Chondrocyte (in vitro differentiated cells): ENCODE measurements at regions not wholly inside any gene's neighbourhood (a gene's known extent, or its start where the extent isn't known, plus 50 kb on each side); places are given as distances from the start of the nearest gene placed in this dataset.

Experiments
- DNase-seq: peaks from one replicate; pipeline ENCODE4 v3.0.0; 2021; ENCODE audit warnings: mixed read lengths, low spot score
- H3K27ac Mint-ChIP-seq: one replicate; pipeline ENCODE4 v1.8.0; 2021; ENCODE audit warnings: mild to moderate bottlenecking, moderate library complexity, mixed read lengths; ENCODE audit not compliant: unreplicated experiment
- H3K27me3 Mint-ChIP-seq: 2 replicates; pipeline ENCODE4 v1.8.0; 2021; ENCODE audit warnings: low read depth, mixed read lengths
- H3K36me3 Mint-ChIP-seq: 2 replicates; pipeline ENCODE4 v1.8.0; 2021; ENCODE audit warnings: low read depth, mixed read lengths
- H3K4me1 Mint-ChIP-seq: 2 replicates; pipeline ENCODE4 v1.8.0; 2021; ENCODE audit warnings: low read depth, mild to moderate bottlenecking, mixed read lengths
- H3K4me3 Mint-ChIP-seq: one replicate; pipeline ENCODE4 v1.8.0; 2021; ENCODE audit warnings: mild to moderate bottlenecking, moderate library complexity, mixed read lengths; ENCODE audit not compliant: unreplicated experiment
- H3K9me3 Mint-ChIP-seq: 2 replicates; pipeline ENCODE4 v1.8.0; 2021; ENCODE audit warnings: low read depth, mixed read lengths
- TF ChIP-seq, protein P1 (sequence below): fragments of 200-600 bp; sonication (generic); IDR thresholded peaks from 2 replicates; pipeline ENCODE4 v1.5.0; 2021; ENCODE audit warnings: antibody characterized with exemption, mild to moderate bottlenecking, moderate library complexity

DNA sequence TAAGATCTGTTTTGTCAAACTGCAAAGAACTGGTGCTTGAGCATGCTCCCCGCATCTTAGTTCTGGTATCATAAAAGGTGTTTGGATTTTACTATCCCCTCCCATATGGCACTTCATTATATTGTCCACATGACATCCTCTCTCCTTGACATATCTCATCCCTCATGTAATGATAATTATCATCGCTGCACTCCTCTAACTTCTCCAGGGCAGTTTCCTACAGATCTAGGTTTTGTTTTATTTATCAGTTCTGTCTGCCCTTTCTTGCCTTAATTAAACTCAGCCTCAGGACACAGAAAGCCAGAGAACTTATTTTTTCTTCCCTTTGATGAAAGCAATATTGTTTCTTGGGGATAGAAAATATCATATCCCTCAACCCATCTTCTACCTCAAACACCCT, 129.6 kb upstream of the DDX18 start:
- TF ChIP-seq, protein P1, sequence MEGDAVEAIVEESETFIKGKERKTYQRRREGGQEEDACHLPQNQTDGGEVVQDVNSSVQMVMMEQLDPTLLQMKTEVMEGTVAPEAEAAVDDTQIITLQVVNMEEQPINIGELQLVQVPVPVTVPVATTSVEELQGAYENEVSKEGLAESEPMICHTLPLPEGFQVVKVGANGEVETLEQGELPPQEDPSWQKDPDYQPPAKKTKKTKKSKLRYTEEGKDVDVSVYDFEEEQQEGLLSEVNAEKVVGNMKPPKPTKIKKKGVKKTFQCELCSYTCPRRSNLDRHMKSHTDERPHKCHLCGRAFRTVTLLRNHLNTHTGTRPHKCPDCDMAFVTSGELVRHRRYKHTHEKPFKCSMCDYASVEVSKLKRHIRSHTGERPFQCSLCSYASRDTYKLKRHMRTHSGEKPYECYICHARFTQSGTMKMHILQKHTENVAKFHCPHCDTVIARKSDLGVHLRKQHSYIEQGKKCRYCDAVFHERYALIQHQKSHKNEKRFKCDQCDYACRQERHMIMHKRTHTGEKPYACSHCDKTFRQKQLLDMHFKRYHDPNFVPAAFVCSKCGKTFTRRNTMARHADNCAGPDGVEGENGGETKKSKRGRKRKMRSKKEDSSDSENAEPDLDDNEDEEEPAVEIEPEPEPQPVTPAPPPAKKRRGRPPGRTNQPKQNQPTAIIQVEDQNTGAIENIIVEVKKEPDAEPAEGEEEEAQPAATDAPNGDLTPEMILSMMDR, result no peak
- Mint-ChIP-seq H3K4me3 (no peak overlapping the region), H3K4me1 (no peaks in the 10 kb centered on the region), H3K9me3 (no peaks in the 10 kb centered on the region), H3K27ac (no peak overlapping the region), H3K36me3 (no peaks in the 10 kb centered on the region), H3K27me3 (peaks cover 2% of the 10 kb centered on the region)
- DNase-seq, result no peak

DNA sequence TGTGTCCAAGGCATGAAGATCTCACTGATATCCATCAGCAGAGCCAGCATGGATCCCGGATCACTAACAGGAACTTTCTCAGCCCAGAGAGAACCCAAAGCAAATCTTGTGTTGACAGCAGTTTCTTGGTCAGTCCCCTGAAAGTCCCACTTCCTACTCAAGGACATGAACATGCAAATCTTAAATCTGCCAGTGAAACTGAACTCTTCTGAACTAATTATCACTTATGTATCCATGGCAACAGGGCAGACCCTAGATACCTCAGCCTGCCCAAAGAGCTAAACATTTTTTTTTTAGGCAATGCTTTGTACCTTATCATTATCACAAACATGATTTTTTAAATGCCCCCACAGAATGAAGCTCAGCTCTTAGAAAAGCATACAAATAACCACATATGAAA, 127.8 kb upstream of the DDX18 start:
- Mint-ChIP-seq H3K27me3 (peaks cover 3% of the 10 kb centered on the region), H3K4me3 (no peak overlapping the region)
- TF ChIP-seq, protein P1, result no peak

DNA sequence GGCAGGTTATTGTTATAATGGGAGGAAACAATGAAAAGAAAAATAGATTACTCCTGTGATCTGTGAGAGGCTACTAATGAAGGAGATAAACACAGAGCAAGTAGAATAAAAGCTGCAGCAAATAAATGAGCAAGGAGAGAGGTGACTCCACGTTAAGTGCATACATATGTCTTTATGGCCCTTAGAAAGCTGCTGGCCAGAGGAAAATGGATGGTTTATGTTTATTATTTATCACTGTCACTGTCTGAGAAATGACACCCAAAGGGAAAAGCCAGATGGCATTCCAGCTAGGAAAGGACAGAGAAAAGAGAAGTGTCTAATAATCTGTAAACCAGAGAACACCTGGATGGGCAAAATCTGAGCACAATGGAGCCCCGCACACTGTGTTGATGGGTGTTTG, 122.9 kb upstream of the DDX18 start:
- Mint-ChIP-seq H3K4me3 (no peak overlapping the region), H3K9me3 (peaks cover 3% of the 10 kb centered on the region), H3K36me3 (no peaks in the 10 kb centered on the region), H3K4me1 (no peaks in the 10 kb centered on the region), H3K27ac (no peak overlapping the region), H3K27me3 (peaks cover 3% of the 10 kb centered on the region)
- TF ChIP-seq, protein P1, result no peak
- DNase-seq, result no peak

More for the DNA sequence above, 127.8 kb upstream of the DDX18 start:
- DNase-seq, result no peak
- H3K9me3 Mint-ChIP-seq, result no peaks in the 10 kb centered on the region
- H3K36me3 Mint-ChIP-seq, result no peaks in the 10 kb centered on the region
- no peak overlapping the region for H3K27ac Mint-ChIP-seq
- H3K4me1 Mint-ChIP-seq, result no peaks in the 10 kb centered on the region

DNA sequence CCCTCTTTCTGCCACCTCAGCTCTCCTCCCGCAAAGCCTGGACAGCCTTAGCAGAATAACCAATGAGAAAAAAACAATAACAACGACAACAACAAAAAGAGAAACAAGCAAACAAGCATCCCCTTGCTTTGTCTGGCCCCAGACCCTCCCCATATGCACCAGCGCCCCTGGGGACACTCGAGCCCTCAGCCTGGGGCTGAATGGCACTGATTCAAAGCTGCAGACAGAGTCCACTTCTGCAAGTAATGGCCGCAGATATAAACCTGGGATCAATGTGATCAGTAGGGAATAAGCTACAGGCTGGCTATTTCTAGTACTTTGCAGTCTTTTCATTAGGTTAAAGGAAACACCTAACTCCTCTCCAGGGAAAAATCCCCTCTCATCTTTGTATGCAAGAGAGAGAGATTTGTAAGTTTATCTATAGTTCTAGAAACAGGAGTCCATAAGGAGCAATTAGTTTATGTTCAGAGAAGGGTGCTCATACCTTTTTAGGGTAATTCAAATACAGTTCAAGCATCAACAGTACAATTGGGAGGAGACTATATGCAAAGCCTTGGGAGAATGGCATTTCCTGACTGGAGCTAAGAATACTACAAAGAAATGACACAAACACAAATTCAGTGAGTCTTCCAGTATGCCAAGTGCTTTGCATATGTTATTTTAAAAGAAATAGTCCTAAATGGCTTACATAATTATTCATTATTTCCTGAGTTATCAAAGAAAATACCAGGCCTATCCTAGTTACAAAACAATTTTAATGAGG, 122.3 kb upstream of the DDX18 start:
- Mint-ChIP-seq H3K4me3 (no peak overlapping the region), H3K27ac (no peak overlapping the region), H3K36me3 (no peaks in the 10 kb centered on the region), H3K4me1 (no peaks in the 10 kb centered on the region), H3K27me3 (peaks cover 3% of the 10 kb centered on the region), H3K9me3 (peaks cover 3% of the 10 kb centered on the region)
- TF ChIP-seq, protein P1, result no peak
- DNase-seq, result no peak

DNA sequence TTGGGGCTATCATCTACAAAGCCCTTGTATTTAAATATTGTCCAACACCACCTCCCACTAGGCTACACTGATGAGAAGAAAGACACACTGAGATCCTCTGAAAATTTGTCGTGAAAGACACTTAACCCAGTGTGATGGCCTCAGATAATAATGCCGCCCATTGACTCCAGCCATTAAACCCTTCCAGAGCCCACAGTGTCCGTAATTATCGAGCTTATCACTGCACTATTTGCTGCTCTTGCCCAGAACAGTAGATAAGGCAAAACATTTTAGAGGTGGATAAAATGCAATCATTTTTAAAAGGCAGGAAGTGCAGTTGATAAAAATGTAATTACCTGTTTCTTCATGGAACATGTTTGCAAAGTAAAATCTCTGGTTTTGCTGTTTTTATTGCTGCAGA, 121.3 kb upstream of the DDX18 start:
- no peak for DNase-seq
- no peaks in the 10 kb centered on the region for H3K36me3 Mint-ChIP-seq
- H3K9me3 Mint-ChIP-seq, result peaks cover 3% of the 10 kb centered on the region
- no peak overlapping the region for H3K4me3 Mint-ChIP-seq
- TF ChIP-seq, protein P1, result no peak
- no peaks in the 10 kb centered on the region for H3K4me1 Mint-ChIP-seq
- H3K27ac Mint-ChIP-seq, result no peak overlapping the region
- H3K27me3 Mint-ChIP-seq, result peaks cover 3% of the 10 kb centered on the region
